COR-L47 (cell line): ENCODE measurements at regions not wholly inside any gene's neighbourhood (a gene's known extent, or its start where the extent isn't known, plus 50 kb on each side); places are given as distances from the start of the nearest gene placed in this dataset.
"Not testable (repeated sequence)": the region's sequence is repeated elsewhere in the genome, so short reads cannot be mapped to it uniquely, and the experiment has no call there.

Experiments
- DNase-seq: peaks from one replicate; lab custom pipeline; 2025; lab: John Stamatoyannopoulos, UW

DNA sequence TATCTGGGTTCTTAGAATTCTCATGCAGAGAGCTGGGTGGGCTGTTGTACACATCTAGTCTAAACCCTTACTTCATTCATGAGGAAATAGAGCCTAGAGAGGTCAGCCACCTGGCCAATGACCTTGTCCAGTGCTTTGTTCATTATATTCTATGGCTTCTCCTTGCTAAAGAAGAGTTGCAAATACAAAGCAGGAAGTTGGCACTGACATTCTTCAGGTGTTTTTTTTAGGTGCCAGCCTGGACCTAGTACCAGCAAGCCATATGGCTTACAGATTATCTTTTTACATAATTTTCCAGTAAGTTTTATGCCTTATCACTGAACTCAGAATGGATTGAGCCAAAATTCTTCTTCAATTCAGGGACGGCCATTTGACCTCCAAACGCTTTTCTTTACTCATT lies 54.7 kb upstream of the PGM2 start:
- no peak for DNase-seq

DNA sequence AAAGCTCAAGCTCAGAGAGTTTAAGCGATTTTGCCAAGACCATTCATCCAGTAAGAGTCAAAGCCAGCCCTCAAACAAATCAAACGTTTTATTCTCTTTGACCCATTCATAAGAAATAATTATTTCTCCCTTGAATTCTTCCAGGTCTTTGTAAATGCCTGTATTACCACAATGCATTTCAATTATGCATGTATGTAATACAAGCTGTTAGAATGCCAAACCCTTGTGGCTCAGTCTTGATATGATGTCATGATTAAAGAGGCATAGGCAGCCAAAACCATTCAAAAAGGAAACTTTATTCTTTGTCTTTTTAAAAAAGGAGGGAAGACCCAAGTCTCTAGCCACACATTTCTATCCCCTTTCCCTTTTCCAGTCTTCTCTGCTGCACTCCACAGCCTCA lies 56.5 kb upstream of the PGM2 start:
- no peak for DNase-seq

GRCh38 chr4:37769391-37769989 lies 57.0 kb upstream of the PGM2 start:
- no peak for DNase-seq

DNA sequence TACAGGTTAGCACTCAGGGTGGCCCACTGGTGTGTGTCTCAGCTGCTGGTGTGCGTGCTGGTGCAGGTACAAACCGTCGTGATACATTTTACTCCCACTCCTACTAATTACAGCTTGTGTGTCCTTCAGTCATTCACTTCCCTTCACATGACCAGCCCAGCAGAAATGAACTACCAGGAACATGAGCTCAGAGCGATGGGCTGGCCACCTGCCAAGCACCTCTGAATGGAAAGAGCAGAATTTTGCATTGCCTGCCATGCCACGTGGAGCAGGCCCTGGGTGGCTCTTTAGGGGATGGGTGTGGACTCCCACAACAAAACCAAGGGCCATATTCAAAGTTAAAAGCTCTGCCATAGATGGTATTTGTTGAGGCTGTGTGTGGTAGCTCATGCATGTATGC lies 58.9 kb upstream of the PGM2 start:
- DNase-seq = peak; percentile 39

GRCh38 chr4:37767019-37767418 lies 59.5 kb upstream of the PGM2 start:
- DNase-seq = no peak

DNA sequence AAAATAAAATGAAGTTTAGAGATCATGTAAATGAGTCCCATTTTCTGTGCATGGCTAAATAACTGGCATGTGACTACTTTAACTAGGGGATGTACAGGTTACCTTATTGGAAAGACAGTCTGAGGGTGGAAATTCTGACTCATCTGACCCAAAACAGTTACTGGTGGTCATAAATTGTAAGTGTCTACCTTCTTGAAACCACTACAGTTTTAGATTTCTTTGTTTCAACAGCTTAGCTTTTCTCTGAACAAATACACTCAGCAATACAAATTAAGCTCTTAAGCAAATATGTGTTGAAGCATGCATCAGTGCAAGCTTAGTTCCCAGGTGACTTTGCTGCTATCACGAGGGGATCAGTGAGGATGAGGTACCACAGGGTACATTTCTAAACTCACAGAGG lies 60.7 kb upstream of the PGM2 start:
- DNase-seq = no peak

DNA sequence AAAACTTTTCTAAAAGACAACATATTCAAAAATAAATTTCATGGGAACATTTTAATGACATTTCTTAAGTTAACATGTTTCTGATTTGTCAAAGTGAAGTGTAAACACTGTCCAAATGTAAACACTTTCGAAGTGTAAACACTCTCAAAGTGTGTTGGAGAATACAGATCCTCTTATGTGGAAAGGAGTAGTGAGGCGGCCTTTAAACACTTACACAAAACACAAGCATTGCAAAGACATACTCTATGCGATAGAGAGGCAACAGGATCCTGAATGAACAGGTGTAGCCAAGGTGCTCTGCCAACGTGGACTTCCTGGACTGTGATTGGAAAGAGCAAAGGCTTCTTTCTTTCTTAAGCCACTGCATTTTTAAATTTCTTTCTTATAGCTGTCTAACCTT lies 62.7 kb upstream of the PGM2 start:
- no peak for DNase-seq

GRCh38 chr4:37762991-37763368 lies 63.5 kb upstream of the PGM2 start:
- DNase-seq = no peak

DNA sequence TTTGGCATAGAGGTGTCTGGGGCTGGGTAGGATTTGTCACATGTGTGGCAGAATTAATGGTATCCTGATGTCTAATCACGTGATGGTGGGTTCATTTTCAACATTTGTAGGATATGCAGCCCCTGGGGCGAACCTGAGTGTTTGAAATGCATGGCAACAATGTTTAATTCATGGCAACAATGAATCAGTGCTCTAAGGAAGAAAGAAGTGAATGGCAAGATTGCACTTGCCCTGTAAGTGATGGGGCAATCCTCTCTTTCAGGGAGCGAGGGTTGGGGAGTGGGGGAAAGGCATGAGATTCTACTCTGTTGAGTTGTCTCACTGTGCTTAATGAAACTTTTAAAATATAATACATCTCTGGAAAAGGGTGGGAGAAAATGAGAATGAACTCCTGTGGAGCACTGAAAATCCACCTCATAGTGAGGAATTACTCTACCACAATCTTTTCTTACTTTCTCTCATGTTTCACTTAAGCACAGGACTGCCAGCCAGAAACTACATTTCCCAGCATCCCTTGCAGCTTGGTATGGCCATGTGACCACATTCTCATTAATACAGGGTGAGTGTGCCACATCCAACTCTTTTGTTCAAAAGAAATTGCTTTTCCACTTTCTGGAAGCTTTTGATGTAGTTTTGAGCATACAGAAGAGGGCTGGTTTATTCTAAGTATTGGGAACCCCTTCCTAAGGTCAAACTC lies 64.0 kb upstream of the PGM2 start:
- DNase-seq = no peak

GRCh38 chr4:37760840-37761239 lies 65.6 kb upstream of the PGM2 start:
- no peak for DNase-seq

GRCh38 chr4:37759833-37760232 lies 66.7 kb upstream of the PGM2 start:
- DNase-seq = no peak

DNA sequence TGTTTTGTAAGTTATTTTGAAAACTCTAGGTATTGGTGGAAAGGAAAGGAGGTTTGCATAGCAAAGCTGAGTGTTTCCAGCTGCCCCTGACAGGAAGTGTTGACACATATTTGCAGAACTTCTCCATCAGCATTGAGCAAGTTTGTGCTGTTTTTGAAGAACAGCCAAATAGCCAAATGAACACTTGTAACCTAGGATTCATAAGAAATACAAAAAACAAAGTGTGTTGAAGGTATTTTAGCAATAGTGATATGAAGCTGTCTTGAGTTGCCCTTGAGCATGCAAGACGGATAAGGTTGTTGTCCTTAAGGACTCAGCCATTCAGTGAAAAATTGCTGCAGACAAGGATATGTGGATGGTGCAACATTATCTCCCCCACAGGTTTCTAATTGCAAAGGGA lies 68.3 kb upstream of the PGM2 start:
- DNase-seq = no peak

GRCh38 chr4:37757761-37758160 lies 68.7 kb upstream of the PGM2 start:
- no peak for DNase-seq

GRCh38 chr4:37757121-37757520 lies 69.4 kb upstream of the PGM2 start:
- DNase-seq = no peak

- DNase-seq = no peak
These were observed 68.4 kb upstream of the RELL1 start for GRCh38 chr4:37754410-37755185.

DNA sequence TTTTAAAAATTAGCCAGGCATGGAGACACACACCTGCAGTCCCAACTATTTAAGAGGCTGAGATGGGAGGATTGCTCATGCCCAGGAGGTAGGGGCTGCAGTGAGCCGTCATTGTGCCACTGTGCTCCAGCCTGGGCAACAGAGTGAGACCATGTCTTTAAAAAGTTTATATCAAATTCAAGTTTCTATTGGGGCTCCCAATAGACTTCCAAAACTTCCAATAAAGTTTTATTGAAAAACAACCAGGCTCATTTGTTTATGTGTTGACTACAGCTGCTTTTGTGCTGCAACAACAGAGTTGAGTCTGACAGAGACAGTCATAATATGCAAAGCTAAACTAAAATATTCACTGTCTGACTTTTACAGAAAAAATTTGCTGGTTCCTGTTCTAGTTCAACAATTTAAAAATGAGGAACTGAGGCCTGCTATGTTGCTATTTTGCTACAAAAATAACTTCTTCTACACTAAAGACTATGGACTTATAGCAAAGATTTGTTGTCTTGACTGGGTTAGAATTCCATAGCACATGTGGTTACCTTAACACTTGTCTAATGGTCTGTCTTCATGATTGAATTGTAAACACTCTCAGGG lies 63.3 kb upstream of the RELL1 start:
- no peak for DNase-seq

GRCh38 chr4:37748485-37748884 lies 62.3 kb upstream of the RELL1 start:
- no peak for DNase-seq

- no peak for DNase-seq
These were observed 61.7 kb upstream of the RELL1 start for GRCh38 chr4:37747772-37748330.

DNA sequence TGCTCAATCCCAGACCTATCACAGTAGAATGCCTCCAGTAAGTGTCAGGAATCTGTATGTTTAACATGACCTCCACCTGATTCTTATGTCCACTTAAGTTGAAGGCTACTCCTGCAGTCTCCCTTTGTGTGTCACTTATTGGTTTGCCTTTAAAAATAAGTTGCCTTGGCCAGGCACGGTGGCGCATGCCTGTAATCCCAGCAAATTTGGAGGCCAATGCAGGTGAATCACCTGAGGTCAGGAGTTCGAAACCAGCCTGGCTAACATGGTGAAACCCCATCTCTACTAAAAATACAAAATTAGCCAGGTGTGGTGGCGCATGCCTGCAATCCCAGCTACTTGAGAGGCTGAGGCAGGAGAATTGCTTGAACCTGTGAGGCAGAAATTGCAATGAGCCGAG lies 60.7 kb upstream of the RELL1 start:
- not testable (repeated sequence) for DNase-seq

DNA sequence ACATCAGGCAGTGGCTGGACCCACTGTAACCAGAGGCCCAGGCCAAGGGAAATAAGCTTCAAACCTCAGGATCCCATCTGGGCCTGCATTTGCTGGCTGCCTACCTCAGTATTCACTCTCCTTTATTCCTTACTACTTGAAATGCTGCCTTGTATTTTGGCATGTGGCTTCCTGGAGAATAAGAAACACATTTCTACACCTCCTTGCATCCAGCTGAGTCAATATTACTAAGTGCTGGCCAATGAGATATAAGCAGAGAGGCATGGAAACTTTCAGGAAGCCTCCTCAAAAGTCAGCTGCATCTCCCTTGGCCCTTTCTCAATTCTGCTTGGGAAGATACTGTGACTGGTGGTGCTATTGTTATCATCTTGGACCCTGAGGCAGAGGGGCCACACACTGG lies 59.8 kb upstream of the RELL1 start:
- DNase-seq = no peak

GRCh38 chr4:37742149-37742548 lies 56.0 kb upstream of the RELL1 start:
- no peak for DNase-seq

DNA sequence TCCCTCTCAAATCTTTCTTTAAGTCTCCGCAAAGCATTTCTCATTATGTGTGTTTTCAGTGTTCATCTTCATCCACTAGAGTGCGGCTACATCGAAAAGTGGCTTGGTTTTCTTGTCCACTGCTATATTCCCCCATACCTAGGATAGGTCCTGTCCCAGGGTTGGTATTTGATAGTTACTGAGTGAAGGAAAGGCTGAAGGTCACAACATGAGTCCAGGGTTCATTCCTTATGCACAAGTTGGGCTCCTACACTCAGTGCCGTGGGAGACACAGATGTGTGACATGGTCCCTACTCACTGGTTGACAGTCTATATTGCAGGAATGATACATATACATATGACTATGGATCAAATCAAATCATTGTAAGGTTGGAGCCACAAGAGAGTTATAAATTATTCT lies 55.4 kb upstream of the RELL1 start:
- DNase-seq = no peak

GRCh38 chr4:37740546-37740945 lies 54.4 kb upstream of the RELL1 start:
- DNase-seq = no peak
